SK-N-SH (cell line): ENCODE measurements at regions not wholly inside any gene's neighbourhood (a gene's known extent, or its start where the extent isn't known, plus 50 kb on each side); places are given as distances from the start of the nearest gene placed in this dataset.

ENCODE experiments used
- CTCF ChIA-PET: fragments of 300-600, 350-600 bp; formaldehyde crosslinking; extraction: SDS; loops from one replicate; lab custom pipeline; 2021; lab: Yijun Ruan, JAX
- POLR2A ChIA-PET: fragments of 350-600 bp; sonication (Branson Sonifier 250); formaldehyde crosslinking; extraction: SDS; loops from one replicate; lab custom pipeline; 2020; ENCODE audit warnings: antibody characterized with exemption, inconsistent platforms; lab: Yijun Ruan, JAX
- DNase-seq: peaks from one replicate; pipeline ENCODE4 v3.0.0; 2012
- H2AFZ ChIP-seq: fragments of 200-600 bp; sonication (generic); 2 replicates; pipeline ENCODE4 v1.8.1; 2016; ENCODE audit warnings: antibody characterized with exemption, mild to moderate bottlenecking, low read depth
- H3F3A ChIP-seq: fragments of 200-600 bp; sonication (generic); replicated peaks from 2 replicates; pipeline ENCODE3; 2016; ENCODE audit warnings: antibody characterized with exemption, mild to moderate bottlenecking; ENCODE audit not compliant: insufficient read depth
- H3K27ac ChIP-seq, 2 experiments: fragments of 200-500 bp in 1 of 2; fragments of 200-600 bp in 1 of 2; sonication (Bioruptor generic) in 1 of 2; sonication (generic), shearing (Covaris generic) in 1 of 2; 2 replicates each; pipeline versions ENCODE4 v1.5.1 to v1.6.1; 2014 to 2016; ENCODE audit warnings: low read depth in 2 of 2, inconsistent platforms in 1 of 2, low read length in 1 of 2, mild to moderate bottlenecking in 1 of 2, mixed read lengths in 1 of 2
- H3K27me3 ChIP-seq: fragments of 200-600 bp; sonication (generic), shearing (Covaris generic); 2 replicates; pipeline ENCODE4 v1.6.1; 2016; ENCODE audit warnings: mixed run types; ENCODE audit not compliant: insufficient read depth
- H3K36me3 ChIP-seq, 2 experiments: fragments of 200-500 bp in 1 of 2; fragments of 200-600 bp in 1 of 2; sonication (Bioruptor generic) in 1 of 2; sonication (generic) in 1 of 2; replicated peaks in 1 of 2; 2 replicates each; pipeline versions ENCODE3 to v1.5.1; 2014 to 2016; ENCODE audit warnings: low read length in 1 of 2, mild to moderate bottlenecking in 1 of 2; ENCODE audit not compliant: insufficient read depth in 2 of 2, control insufficient read depth in 1 of 2
- H3K4me1 ChIP-seq, 2 experiments: fragments of 200-500 bp in 1 of 2; fragments of 200-600 bp in 1 of 2; sonication (Bioruptor generic) in 1 of 2; sonication (generic), shearing (Covaris generic) in 1 of 2; 2 replicates each; pipeline versions ENCODE4 v1.5.1 to v1.6.1; 2014 to 2016; ENCODE audit warnings: low read depth in 1 of 2, low read length in 1 of 2, mixed run types in 1 of 2; ENCODE audit not compliant: insufficient read depth in 2 of 2, control insufficient read depth in 1 of 2
- H3K4me2 ChIP-seq: fragments of 200-600 bp; sonication (generic), shearing (Covaris generic); 2 replicates; pipeline ENCODE4 v1.6.1; 2017; ENCODE audit warnings: mixed run types
- H3K4me3 ChIP-seq, 2 experiments: fragments of 200-500 bp in 1 of 2; fragments of 200-600 bp in 1 of 2; sonication (Bioruptor generic) in 1 of 2; sonication (generic), shearing (Covaris generic) in 1 of 2; 2 replicates each; pipeline versions ENCODE4 v1.5.1 to v1.8.1; 2014 to 2016; ENCODE audit warnings: low read depth in 2 of 2, inconsistent platforms in 1 of 2, low read length in 1 of 2, mild to moderate bottlenecking in 1 of 2, mixed read lengths in 1 of 2, moderate library complexity in 1 of 2
- H3K79me2 ChIP-seq: fragments of 200-600 bp; sonication (generic); 2 replicates; pipeline ENCODE4 v1.8.1; 2017; ENCODE audit warnings: mild to moderate bottlenecking; ENCODE audit not compliant: insufficient read depth
- H3K9ac ChIP-seq: fragments of 200-600 bp; sonication (generic); 2 replicates; pipeline ENCODE4 v1.6.1; 2017; ENCODE audit warnings: mixed run types
- H3K9me2 ChIP-seq: fragments of 200-600 bp; sonication (generic); 2 replicates; pipeline ENCODE4 v1.6.1; 2017; ENCODE audit warnings: mixed run types
- H3K9me3 ChIP-seq: fragments of 200-600 bp; sonication (generic); 2 replicates; pipeline ENCODE4 v1.6.1; 2017; ENCODE audit warnings: mixed run types, mild to moderate bottlenecking, moderate library complexity
- H4K20me1 ChIP-seq: fragments of 200-600 bp; sonication (generic); 2 replicates; pipeline ENCODE4 v1.6.1; 2017; ENCODE audit warnings: mild to moderate bottlenecking, mixed run types; ENCODE audit not compliant: insufficient read depth
- CHD2 ChIP-seq: fragments of 150-350 bp; IDR thresholded peaks from 2 replicates; pipeline ENCODE4 v1.6.1; 2018; ENCODE audit warnings: low read length; ENCODE audit not compliant: partially characterized antibody
- EP300 ChIP-seq, 2 experiments: IDR thresholded peaks; 2 replicates each; pipeline versions ENCODE4 v1.4.0 to v1.6.1; 2012; ENCODE audit warnings: borderline replicate concordance in 1 of 2, low read depth in 1 of 2, low read length in 1 of 2
- FOSL2 ChIP-seq: IDR thresholded peaks from 2 replicates; pipeline ENCODE4 v1.4.0; 2012; ENCODE audit warnings: low read depth, mild to moderate bottlenecking, moderate library complexity, borderline replicate concordance
- FOXJ3 ChIP-seq: sonication (generic); formaldehyde crosslinking; IDR thresholded peaks from 2 replicates; pipeline ENCODE4 v1.5.1; 2020; ENCODE audit warnings: mild to moderate bottlenecking, missing genetic modification reagents
- MXI1 ChIP-seq: IDR thresholded peaks from 2 replicates; pipeline ENCODE4 v1.6.1; 2012; ENCODE audit warnings: mild to moderate bottlenecking, low read depth, low read length, improper control_type of control experiment
- NFIC ChIP-seq: IDR thresholded peaks from 2 replicates; pipeline ENCODE4 v1.4.0; 2012; ENCODE audit warnings: borderline replicate concordance
- RAD21 ChIP-seq: IDR thresholded peaks from 2 replicates; pipeline ENCODE4 v1.6.1; 2012; ENCODE audit warnings: mild to moderate bottlenecking, low read length
- RCOR1 ChIP-seq: fragments of 150-350 bp; IDR thresholded peaks from 2 replicates; pipeline ENCODE4 v1.6.1; 2017; ENCODE audit warnings: antibody characterized with exemption, low read length
- RFX5 ChIP-seq: IDR thresholded peaks from 2 replicates; pipeline ENCODE4 v1.6.1; 2012; ENCODE audit warnings: mild to moderate bottlenecking, improper control_type of control experiment, low read length
- SMC3 ChIP-seq: IDR thresholded peaks from 2 replicates; pipeline ENCODE4 v1.6.1; 2012; ENCODE audit warnings: low read depth, low read length, improper control_type of control experiment
- TCF12 ChIP-seq: IDR thresholded peaks from 2 replicates; pipeline ENCODE4 v1.4.0; 2012
- YY1 ChIP-seq: IDR thresholded peaks from 2 replicates; pipeline ENCODE4 v1.4.0; 2012; ENCODE audit warnings: low read depth, mild to moderate bottlenecking
- TF ChIP-seq, protein P1 (sequence below): IDR thresholded peaks from 2 replicates; pipeline ENCODE4 v1.6.1; 2012; ENCODE audit warnings: mild to moderate bottlenecking, low read depth, low read length, moderate library complexity
- TF ChIP-seq, protein P2 (sequence below): IDR thresholded peaks from 2 replicates; pipeline ENCODE4 v1.4.0; 2012; ENCODE audit warnings: low read depth
- TF ChIP-seq, protein P3 (sequence below): IDR thresholded peaks from 2 replicates; pipeline ENCODE4; 2012
- TF ChIP-seq, protein P4 (sequence below): fragments of 200-600 bp; sonication (generic); IDR thresholded peaks from 2 replicates; pipeline ENCODE4 v1.6.1; 2017; ENCODE audit warnings: antibody characterized with exemption, mild to moderate bottlenecking, moderate library complexity

DNA sequence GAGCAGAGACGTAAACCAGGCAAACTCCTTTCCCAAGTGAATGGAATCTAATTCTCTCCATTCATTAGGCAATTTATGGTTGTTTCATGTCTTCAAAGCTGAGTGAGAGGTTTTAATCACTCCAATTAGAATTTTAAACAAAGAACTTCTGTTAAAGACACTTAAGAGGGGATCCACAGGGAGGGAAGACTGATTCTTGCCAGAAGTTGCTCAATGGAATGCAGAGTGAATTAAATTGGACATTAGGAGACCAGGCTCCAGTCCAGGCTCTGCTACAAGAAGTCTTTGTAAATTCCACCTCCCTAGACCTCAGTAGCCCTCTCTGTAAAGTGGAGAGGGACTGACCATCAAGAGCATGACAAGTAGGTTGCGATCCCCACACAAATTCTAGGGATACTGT lies 130.7 kb upstream of the TMEM72 start (continued):
- TF ChIP-seq, protein P1, sequence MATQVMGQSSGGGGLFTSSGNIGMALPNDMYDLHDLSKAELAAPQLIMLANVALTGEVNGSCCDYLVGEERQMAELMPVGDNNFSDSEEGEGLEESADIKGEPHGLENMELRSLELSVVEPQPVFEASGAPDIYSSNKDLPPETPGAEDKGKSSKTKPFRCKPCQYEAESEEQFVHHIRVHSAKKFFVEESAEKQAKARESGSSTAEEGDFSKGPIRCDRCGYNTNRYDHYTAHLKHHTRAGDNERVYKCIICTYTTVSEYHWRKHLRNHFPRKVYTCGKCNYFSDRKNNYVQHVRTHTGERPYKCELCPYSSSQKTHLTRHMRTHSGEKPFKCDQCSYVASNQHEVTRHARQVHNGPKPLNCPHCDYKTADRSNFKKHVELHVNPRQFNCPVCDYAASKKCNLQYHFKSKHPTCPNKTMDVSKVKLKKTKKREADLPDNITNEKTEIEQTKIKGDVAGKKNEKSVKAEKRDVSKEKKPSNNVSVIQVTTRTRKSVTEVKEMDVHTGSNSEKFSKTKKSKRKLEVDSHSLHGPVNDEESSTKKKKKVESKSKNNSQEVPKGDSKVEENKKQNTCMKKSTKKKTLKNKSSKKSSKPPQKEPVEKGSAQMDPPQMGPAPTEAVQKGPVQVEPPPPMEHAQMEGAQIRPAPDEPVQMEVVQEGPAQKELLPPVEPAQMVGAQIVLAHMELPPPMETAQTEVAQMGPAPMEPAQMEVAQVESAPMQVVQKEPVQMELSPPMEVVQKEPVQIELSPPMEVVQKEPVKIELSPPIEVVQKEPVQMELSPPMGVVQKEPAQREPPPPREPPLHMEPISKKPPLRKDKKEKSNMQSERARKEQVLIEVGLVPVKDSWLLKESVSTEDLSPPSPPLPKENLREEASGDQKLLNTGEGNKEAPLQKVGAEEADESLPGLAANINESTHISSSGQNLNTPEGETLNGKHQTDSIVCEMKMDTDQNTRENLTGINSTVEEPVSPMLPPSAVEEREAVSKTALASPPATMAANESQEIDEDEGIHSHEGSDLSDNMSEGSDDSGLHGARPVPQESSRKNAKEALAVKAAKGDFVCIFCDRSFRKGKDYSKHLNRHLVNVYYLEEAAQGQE: no peak
- TF ChIP-seq NFIC (no peak), RAD21 (no peak), FOXJ3 (CRISPR knock-in tag) (no peak), CHD2 (no peak), EP300 (IDR thresholded peaks at IDR 0.05; ENCODE audit: borderline replicate concordance in 1 of 2, low read depth in 1 of 2, low read length in 1 of 2) (no peak)
- TF ChIP-seq, protein P2, sequence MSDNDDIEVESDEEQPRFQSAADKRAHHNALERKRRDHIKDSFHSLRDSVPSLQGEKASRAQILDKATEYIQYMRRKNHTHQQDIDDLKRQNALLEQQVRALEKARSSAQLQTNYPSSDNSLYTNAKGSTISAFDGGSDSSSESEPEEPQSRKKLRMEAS: no peak

DNA sequence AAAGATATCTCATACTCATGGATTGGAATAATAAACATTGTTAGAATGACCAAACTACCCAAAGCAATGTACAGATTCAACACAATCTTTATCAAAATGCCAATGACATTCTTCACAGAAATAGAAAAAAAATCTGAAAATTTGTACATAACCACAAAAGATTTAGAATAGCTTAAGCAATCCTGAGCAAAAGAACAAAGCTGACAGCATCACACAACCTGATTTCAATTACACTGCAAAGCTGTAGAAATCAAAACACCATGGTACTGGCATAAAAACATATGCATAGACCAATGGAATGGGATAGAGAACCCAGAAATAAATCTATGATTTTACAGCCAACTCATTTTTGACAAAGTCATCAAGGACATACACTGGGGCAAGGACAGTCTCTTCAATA lies 130.0 kb upstream of the TMEM72 start:
- H3F3A ChIP-seq: no peaks in the 10 kb centered on the region
- TF ChIP-seq, protein P3, sequence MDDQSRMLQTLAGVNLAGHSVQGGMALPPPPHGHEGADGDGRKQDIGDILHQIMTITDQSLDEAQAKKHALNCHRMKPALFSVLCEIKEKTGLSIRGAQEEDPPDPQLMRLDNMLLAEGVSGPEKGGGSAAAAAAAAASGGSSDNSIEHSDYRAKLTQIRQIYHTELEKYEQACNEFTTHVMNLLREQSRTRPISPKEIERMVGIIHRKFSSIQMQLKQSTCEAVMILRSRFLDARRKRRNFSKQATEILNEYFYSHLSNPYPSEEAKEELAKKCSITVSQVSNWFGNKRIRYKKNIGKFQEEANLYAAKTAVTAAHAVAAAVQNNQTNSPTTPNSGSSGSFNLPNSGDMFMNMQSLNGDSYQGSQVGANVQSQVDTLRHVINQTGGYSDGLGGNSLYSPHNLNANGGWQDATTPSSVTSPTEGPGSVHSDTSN: no peak
- TF ChIP-seq EP300 (IDR thresholded peaks at IDR 0.05; ENCODE audit: borderline replicate concordance in 1 of 2, low read depth in 1 of 2, low read length in 1 of 2) (no peak), RFX5 (no peak), YY1 (no peak), TCF12 (no peak), NFIC (no peak), RCOR1 (no peak), SMC3 (no peak), FOXJ3 (CRISPR knock-in tag) (no peak), MXI1 (no peak), CHD2 (no peak), FOSL2 (no peak)
- TF ChIP-seq, protein P4, sequence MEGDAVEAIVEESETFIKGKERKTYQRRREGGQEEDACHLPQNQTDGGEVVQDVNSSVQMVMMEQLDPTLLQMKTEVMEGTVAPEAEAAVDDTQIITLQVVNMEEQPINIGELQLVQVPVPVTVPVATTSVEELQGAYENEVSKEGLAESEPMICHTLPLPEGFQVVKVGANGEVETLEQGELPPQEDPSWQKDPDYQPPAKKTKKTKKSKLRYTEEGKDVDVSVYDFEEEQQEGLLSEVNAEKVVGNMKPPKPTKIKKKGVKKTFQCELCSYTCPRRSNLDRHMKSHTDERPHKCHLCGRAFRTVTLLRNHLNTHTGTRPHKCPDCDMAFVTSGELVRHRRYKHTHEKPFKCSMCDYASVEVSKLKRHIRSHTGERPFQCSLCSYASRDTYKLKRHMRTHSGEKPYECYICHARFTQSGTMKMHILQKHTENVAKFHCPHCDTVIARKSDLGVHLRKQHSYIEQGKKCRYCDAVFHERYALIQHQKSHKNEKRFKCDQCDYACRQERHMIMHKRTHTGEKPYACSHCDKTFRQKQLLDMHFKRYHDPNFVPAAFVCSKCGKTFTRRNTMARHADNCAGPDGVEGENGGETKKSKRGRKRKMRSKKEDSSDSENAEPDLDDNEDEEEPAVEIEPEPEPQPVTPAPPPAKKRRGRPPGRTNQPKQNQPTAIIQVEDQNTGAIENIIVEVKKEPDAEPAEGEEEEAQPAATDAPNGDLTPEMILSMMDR: no peak
- TF ChIP-seq, all 33 proteins: peak for 0
- H3K4me1 ChIP-seq: no peaks in the 10 kb centered on the region
- peaks cover 38% of the 10 kb centered on the region for H3K27me3 ChIP-seq
- H3K4me3 ChIP-seq: no peak overlapping the region
- H3K27ac ChIP-seq: no peak overlapping the region
- H3K9me2 ChIP-seq: no peaks in the 10 kb centered on the region
- DNase-seq: no peak
- H3K36me3 ChIP-seq: no peaks in the 10 kb centered on the region
- ChIA-PET CTCF (no interaction called here), POLR2A (no interaction called here)
- H4K20me1 ChIP-seq: no peaks in the 10 kb centered on the region
- no peak overlapping the region for H3K9ac ChIP-seq
- no peak overlapping the region for H3K4me2 ChIP-seq
- H3K9me3 ChIP-seq: no peaks in the 10 kb centered on the region
- no peaks in the 10 kb centered on the region for H3K79me2 ChIP-seq
- H2AFZ ChIP-seq: no peak overlapping the region
